K562 (cell line): ENCODE measurements at regions not wholly inside any gene's neighbourhood (a gene's known extent, or its start where the extent isn't known, plus 50 kb on each side); places are given as distances from the start of the nearest gene placed in this dataset.

Experiments used
- ATAC-seq: fragments of 200-7000 bp; cut with Tn5 transposase; 3 replicates; pipeline ENCODE4 v1.9.1; 2020; ENCODE audit warnings: moderate library complexity
- BruUV-seq: library from RNA; stranded (reverse); fragments of 400-500 nt; replicated peaks from 2 replicates; lab custom pipeline; 2021; lab: Mats Ljungman, UMichigan
- CTCF ChIA-PET: fragments of 300-600 bp; formaldehyde crosslinking; extraction: SDS; loops from one replicate; lab custom pipeline; 2021; ENCODE audit warnings: low intra/inter-chr PET ratio; lab: Yijun Ruan, JAX
- POLR2A ChIA-PET: fragments of 300-600, 350-650 bp; sonication (Branson Sonifier 250); formaldehyde crosslinking; extraction: SDS; loops from one replicate; lab custom pipeline; 2021; ENCODE audit warnings: antibody characterized with exemption, inconsistent platforms; lab: Yijun Ruan, JAX
- DNase-seq, 4 experiments: peaks; one replicate each; pipeline versions ENCODE4 v3.0.0 to v3.0.0-alpha.2; 2011 to 2018; ENCODE audit warnings: low spot score in 3 of 4, mixed read lengths in 3 of 4; ENCODE audit errors: extremely low read depth in 1 of 4
- FAIRE-seq: peaks from 2 replicates; lab custom pipeline; 2011; peaks lifted over from hg19 to GRCh38; lab: Jason Lieb, UNC
- H2AFZ ChIP-seq: 2 replicates; pipeline ENCODE4 v1.6.0; 2011; ENCODE audit warnings: low read depth, low read length, control low read depth, inconsistent platforms
- H3K27ac ChIP-seq: fragments of 200-600 bp; 3 replicates; pipeline ENCODE4 v1.8.0; 2011; ENCODE audit warnings: low read depth, mild to moderate bottlenecking, control low read depth, inconsistent platforms, low read length, moderate library complexity, mixed read lengths; ENCODE audit errors: extremely low read depth
- H3K27me3 ChIP-seq, 2 experiments: fragments of 300-600 bp in 1 of 2; 2 replicates in 1 of 2; 3 replicates in 1 of 2; pipeline versions ENCODE4 v1.6.0 to v1.8.0; 2011; ENCODE audit warnings: inconsistent platforms in 2 of 2, low read length in 2 of 2, mild to moderate bottlenecking in 1 of 2, mixed read lengths in 1 of 2, moderate library complexity in 1 of 2; ENCODE audit not compliant: control insufficient read depth in 2 of 2, insufficient read depth in 2 of 2
- H3K36me3 ChIP-seq: fragments of 300-600 bp; 3 replicates; pipeline ENCODE4 v1.8.0; 2011; ENCODE audit warnings: mild to moderate bottlenecking, low read length, inconsistent platforms; ENCODE audit not compliant: control insufficient read depth, insufficient read depth
- H3K4me1 ChIP-seq, 2 experiments: fragments of 200-600 bp in 1 of 2; replicated peaks in 1 of 2; 2 replicates in 1 of 2; 3 replicates in 1 of 2; pipeline versions ENCODE4 v1.5.1 to v1.8.0; 2011; ENCODE audit warnings: inconsistent platforms in 2 of 2, low read length in 2 of 2, mild to moderate bottlenecking in 1 of 2, mixed read lengths in 1 of 2, moderate library complexity in 1 of 2; ENCODE audit not compliant: control insufficient read depth in 2 of 2, insufficient read depth in 2 of 2
- H3K4me2 ChIP-seq: 2 replicates; pipeline ENCODE4 v1.6.1; 2011; ENCODE audit warnings: low read length, control low read depth, inconsistent platforms, mixed read lengths; ENCODE audit not compliant: insufficient read depth
- H3K4me3 ChIP-seq: fragments of 200-600 bp; sonication (generic), shearing (Covaris generic); 2 replicates; pipeline ENCODE4 v1.5.1; 2016; ENCODE audit warnings: control low read depth, inconsistent platforms
- H3K79me2 ChIP-seq: fragments of 200-600 bp; 3 replicates; pipeline ENCODE4 v1.8.0; 2011; ENCODE audit warnings: low read length, inconsistent platforms; ENCODE audit not compliant: control insufficient read depth, insufficient read depth
- H3K9ac ChIP-seq, 2 experiments: 2 replicates each; pipeline versions ENCODE4 v1.6.0 to v1.6.1; 2011; ENCODE audit warnings: low read depth in 2 of 2, low read length in 2 of 2, control low read depth in 1 of 2, inconsistent platforms in 1 of 2, mild to moderate bottlenecking in 1 of 2, mixed read lengths in 1 of 2; ENCODE audit not compliant: insufficient read depth in 1 of 2
- H3K9me1 ChIP-seq: one replicate; pipeline ENCODE4 v1.6.0; 2011; ENCODE audit warnings: inconsistent platforms, mild to moderate bottlenecking, low read length, moderate library complexity; ENCODE audit not compliant: control insufficient read depth, insufficient read depth
- H3K9me3 ChIP-seq: replicated peaks from 2 replicates; pipeline ENCODE4 v1.5.1; 2011; ENCODE audit warnings: low read depth, low read length, inconsistent platforms; ENCODE audit not compliant: control insufficient read depth, insufficient read depth
- H4K20me1 ChIP-seq: replicated peaks from 2 replicates; pipeline ENCODE4 v1.6.1; 2011; ENCODE audit warnings: low read length, inconsistent platforms, mixed read lengths; ENCODE audit not compliant: control insufficient read depth, insufficient read depth
- CHAMP1 ChIP-seq: fragments of 450-650 bp; IDR thresholded peaks from 2 replicates; pipeline ENCODE4 v1.6.1; 2016; ENCODE audit warnings: mild to moderate bottlenecking
- DLX4 ChIP-seq: fragments of 250-450 bp; sonication (Bioruptor Pico); IDR thresholded peaks from 2 replicates; pipeline ENCODE4 v1.6.1; 2021; ENCODE audit warnings: mild to moderate bottlenecking
- HCFC1 ChIP-seq: IDR thresholded peaks from 2 replicates; pipeline ENCODE4 v1.6.1; 2012; ENCODE audit warnings: low read depth, low read length, improper control_type of control experiment
- MCM5 ChIP-seq: fragments of 450-650 bp; IDR thresholded peaks from 2 replicates; pipeline ENCODE4 v1.6.1; 2016; ENCODE audit warnings: low read depth
- MTA2 ChIP-seq: fragments of 450-650 bp; IDR thresholded peaks from 2 replicates; pipeline ENCODE4 v1.6.1; 2016; ENCODE audit warnings: low read depth
- ZBTB11 ChIP-seq, 3 experiments: fragments of 200-800 bp in 1 of 3; fragments of 250-450 bp in 1 of 3; fragments of 450-650 bp in 1 of 3; sonication (Bioruptor Pico) in 1 of 3; sonication (Bioruptor generic) in 1 of 3; formaldehyde crosslinking in 1 of 3; IDR thresholded peaks; 2 replicates each; pipeline versions ENCODE4 v1.6.1 to v1.8.0; 2016 to 2022; ENCODE audit warnings: mild to moderate bottlenecking in 2 of 3, missing genetic modification characterization in 2 of 3, missing compliant biosample characterization in 1 of 3, moderate library complexity in 1 of 3
- ZBTB5 ChIP-seq: fragments of 450-650 bp; IDR thresholded peaks from 2 replicates; pipeline ENCODE4 v1.6.1; 2017; ENCODE audit warnings: antibody characterized with exemption
- ZNF436 ChIP-seq: fragments of 250-450, 450-650 bp; sonication (Bioruptor Pico); formaldehyde crosslinking; IDR thresholded peaks from 2 replicates; pipeline ENCODE4 v1.7.0; 2020; ENCODE audit warnings: mild to moderate bottlenecking
- ZNF592 ChIP-seq: fragments of 450-650 bp; IDR thresholded peaks from 2 replicates; pipeline ENCODE4 v1.6.1; 2017; ENCODE audit warnings: antibody characterized with exemption, mild to moderate bottlenecking
- WGBS: fragments of 100-300 bp; shearing (Covaris generic); methylation state at CpG from one replicate; pipeline ENCODE4 v1.1.6; 2016; ENCODE audit warnings: low coverage, mixed read lengths; ENCODE audit not compliant: insufficient coverage; ENCODE audit errors: missing lambda C conversion rate; 5-methylcytosine and 5-hydroxymethylcytosine counted together
- in situ Hi-C: fragments of 300-500 bp; cut with MboI; formaldehyde crosslinking; loops from 4 replicates; pipeline ENCODE4 v1.15.0; 2018; ENCODE audit warnings: inconsistent platforms, mixed read lengths
- intact Hi-C: fragments of 100-400 bp; cut with micrococcal nuclease; formaldehyde crosslinking; loops from 2 replicates; pipeline ENCODE4 v1.14.2; 2022

GRCh38 chr10:121413951-121414350 is 184.3 kb downstream of the FGFR2 start:
- Histone ChIP-seq H3K79me2 (no peaks in the 10 kb centered on the region), H3K9me3 (no peaks in the 10 kb centered on the region), H2AFZ (no peak overlapping the region), H3K27ac (no peak overlapping the region), H3K27me3 (no peaks in the 10 kb centered on the region), H4K20me1 (no peaks in the 10 kb centered on the region), H3K9me1 (no peaks in the 10 kb centered on the region), H3K4me3 (no peak overlapping the region), H3K36me3 (no peaks in the 10 kb centered on the region), H3K4me2 (no peak overlapping the region), H3K4me1 (no peaks in the 10 kb centered on the region), H3K9ac (no peak overlapping the region)
- ChIA-PET POLR2A (no interaction called here), CTCF (no interaction called here)
- intact Hi-C loops: no loop called here
- DNase-seq (no peak), ATAC-seq (no peak), FAIRE-seq (no peak)
- in situ Hi-C loops: no loop called here
- 0% methylated on average over 5 of the region's 5 CpGs for WGBS
- BruUV-seq: no TSS peak
- TF ChIP-seq MCM5: no peak
- TF ChIP-seq ZNF436: no peak
- TF ChIP-seq ZBTB11 (CRISPR knock-in tag; IDR thresholded peaks at IDR 0.05): no peak
- no peak for TF ChIP-seq CHAMP1
- no peak for TF ChIP-seq HCFC1
- TF ChIP-seq DLX4 (CRISPR knock-in tag): no peak
- TF ChIP-seq ZNF592: no peak
- no peak for TF ChIP-seq ZBTB5
- TF ChIP-seq MTA2: no peak
